Endothelial cell of umbilical vein (primary cell): ENCODE measurements at regions not wholly inside any gene's neighbourhood (a gene's known extent, or its start where the extent isn't known, plus 50 kb on each side); places are given as distances from the start of the nearest gene placed in this dataset.

Experiments used
- BruUV-seq: library from RNA; stranded (reverse); fragments of 400-500 nt; replicated peaks from 2 replicates; lab custom pipeline; 2021; lab: Mats Ljungman, UMichigan
- CTCF ChIA-PET: fragments of 300-600, 350-600 bp; sonication (Branson Sonifier 250); formaldehyde crosslinking; loops from one replicate; lab custom pipeline; 2021; ENCODE audit warnings: antibody characterized with exemption, inconsistent platforms; lab: Charles Lee
- POLR2A ChIA-PET: fragments of 300-600, 350-600 bp; sonication (Branson Sonifier 250); formaldehyde crosslinking; loops from one replicate; lab custom pipeline; 2021; ENCODE audit warnings: antibody characterized with exemption, inconsistent platforms; lab: Charles Lee
- DNase-seq: peaks from one replicate; pipeline ENCODE4 v3.0.0-alpha.2; 2011; ENCODE audit warnings: low read depth, low spot score
- FAIRE-seq: peaks from 2 replicates; lab custom pipeline; 2011; peaks lifted over from hg19 to GRCh38; lab: Jason Lieb, UNC
- H2AFZ ChIP-seq: 2 replicates; pipeline ENCODE4 v1.6.0; 2012; ENCODE audit warnings: low read depth, low read length, control low read depth, inconsistent platforms
- H3K27ac ChIP-seq: 2 replicates; pipeline ENCODE4 v1.5.1; 2011; ENCODE audit warnings: low read depth, mild to moderate bottlenecking, control low read depth, low read length, moderate library complexity; ENCODE audit not compliant: insufficient read depth
- H3K27me3 ChIP-seq, 2 experiments: 2 replicates each; pipeline versions ENCODE4 v1.6.0 to v1.6.1; 2011; ENCODE audit warnings: low read length in 2 of 2, mixed read lengths in 1 of 2; ENCODE audit not compliant: control insufficient read depth in 2 of 2, insufficient read depth in 2 of 2
- H3K36me3 ChIP-seq, 2 experiments: 2 replicates in 1 of 2; 3 replicates in 1 of 2; pipeline ENCODE4 v1.5.1; 2011; ENCODE audit warnings: low read length in 2 of 2, mild to moderate bottlenecking in 1 of 2, moderate library complexity in 1 of 2; ENCODE audit not compliant: control insufficient read depth in 2 of 2, insufficient read depth in 2 of 2; ENCODE audit errors: extremely low read depth in 1 of 2
- H3K4me1 ChIP-seq: 3 replicates; pipeline ENCODE4 v1.5.1; 2011; ENCODE audit warnings: mild to moderate bottlenecking, low read length; ENCODE audit not compliant: control insufficient read depth, insufficient read depth; ENCODE audit errors: extremely low read depth
- H3K4me2 ChIP-seq: 2 replicates; pipeline ENCODE4 v1.6.1; 2011; ENCODE audit warnings: low read length, control low read depth, mixed read lengths; ENCODE audit not compliant: insufficient read depth
- H3K4me3 ChIP-seq, 3 experiments: fragments of 200-600 bp in 1 of 3; sonication (generic), shearing (Covaris generic) in 1 of 3; replicated peaks in 1 of 3; 2 replicates each; pipeline ENCODE4 v1.5.1; 2011 to 2016; ENCODE audit warnings: control low read depth in 3 of 3, low read length in 3 of 3, mild to moderate bottlenecking in 2 of 3, inconsistent platforms in 1 of 3, low read depth in 1 of 3, moderate library complexity in 1 of 3; ENCODE audit not compliant: insufficient read depth in 1 of 3
- H3K79me2 ChIP-seq: 2 replicates; pipeline ENCODE4 v1.6.0; 2012; ENCODE audit warnings: low read length, inconsistent platforms; ENCODE audit not compliant: control insufficient read depth, insufficient read depth
- H3K9ac ChIP-seq: replicated peaks from 2 replicates; pipeline ENCODE3; 2011; ENCODE audit warnings: low read length, control low read depth; ENCODE audit not compliant: insufficient read depth; ENCODE audit errors: extremely low read depth
- H3K9me1 ChIP-seq: replicated peaks from 3 replicates; pipeline ENCODE4 v1.6.0; 2011; ENCODE audit warnings: mild to moderate bottlenecking, low read length; ENCODE audit not compliant: control insufficient read depth, insufficient read depth; ENCODE audit errors: extremely low read depth
- H3K9me3 ChIP-seq: replicated peaks from 2 replicates; pipeline ENCODE4 v1.5.1; 2012; ENCODE audit warnings: low read length, inconsistent platforms; ENCODE audit not compliant: control insufficient read depth, insufficient read depth
- H4K20me1 ChIP-seq: replicated peaks from 2 replicates; pipeline ENCODE3; 2011; ENCODE audit warnings: mild to moderate bottlenecking, low read length; ENCODE audit not compliant: control insufficient read depth, insufficient read depth; ENCODE audit errors: extremely low read depth
- EZH2 ChIP-seq: IDR thresholded peaks from 2 replicates; pipeline ENCODE4 v1.6.1; 2012; ENCODE audit warnings: borderline replicate concordance, low read depth, mild to moderate bottlenecking, moderate library complexity, low read length, inconsistent platforms; ENCODE audit not compliant: severe bottlenecking
- FOS ChIP-seq: IDR thresholded peaks from 2 replicates; pipeline ENCODE4 v1.6.1; 2011; ENCODE audit warnings: mild to moderate bottlenecking, low read length, moderate library complexity, borderline replicate concordance; ENCODE audit not compliant: insufficient read depth
- GATA2 ChIP-seq: IDR thresholded peaks from 2 replicates; pipeline ENCODE4 v1.7.0; 2011; ENCODE audit warnings: low read depth, mild to moderate bottlenecking, moderate library complexity, mixed read lengths, low read length; ENCODE audit not compliant: insufficient read length, insufficient read depth
- JUN ChIP-seq: IDR thresholded peaks from 2 replicates; pipeline ENCODE4 v1.6.1; 2011; ENCODE audit warnings: borderline replicate concordance, low read depth; ENCODE audit not compliant: insufficient read length, insufficient read depth
- MAX ChIP-seq: IDR thresholded peaks from 2 replicates; pipeline ENCODE4 v1.6.1; 2011; ENCODE audit not compliant: insufficient read depth, insufficient read length
- MYC ChIP-seq: IDR thresholded peaks from one replicate; pipeline ENCODE4 v1.6.1; 2011; ENCODE audit warnings: mild to moderate bottlenecking, low read depth, low read length
- POLR2A ChIP-seq: IDR thresholded peaks from 2 replicates; pipeline ENCODE4 v1.6.1; 2012; ENCODE audit warnings: low read depth, mild to moderate bottlenecking, control low read depth, low read length
- POLR2AphosphoS5 ChIP-seq: IDR thresholded peaks from 2 replicates; pipeline ENCODE4 v1.6.1; 2012; ENCODE audit warnings: low read depth, mild to moderate bottlenecking, control low read depth, low read length, moderate library complexity; ENCODE audit not compliant: insufficient read depth
- dilution Hi-C: fragments of 300-500 bp; cut with MboI; formaldehyde crosslinking; loops from one replicate; pipeline ENCODE4 v1.15.0; 2019; ENCODE audit warnings: low sequenced_read_pairs; ENCODE audit not compliant: extremely low pct_ligation_motif_present
- intact Hi-C: fragments of 100-400 bp; cut with micrococcal nuclease; formaldehyde crosslinking; loops from one replicate; pipeline ENCODE4 v1.10.0; 2022
- TF ChIP-seq, protein P1 (sequence below), 2 donors: IDR thresholded peaks; 1 replicate in 1 of 2; 2 replicates in 1 of 2; pipeline ENCODE4 v1.5.1; 2011; ENCODE audit warnings: low read length in 2 of 2, mild to moderate bottlenecking in 2 of 2, moderate library complexity in 2 of 2, control low read depth in 1 of 2, inconsistent platforms in 1 of 2, low read depth in 1 of 2; ENCODE audit not compliant: insufficient read depth in 1 of 2; ENCODE audit errors: extremely low read depth in 1 of 2

GRCh38 chr2:58644451-58644850, 403.3 kb upstream of the FANCL start:
- H3K9me3 ChIP-seq, result no peaks in the 10 kb centered on the region
- peaks cover under 1% of the 10 kb centered on the region for H3K4me1 ChIP-seq
- H4K20me1 ChIP-seq, result no peaks in the 10 kb centered on the region
- BruUV-seq, result no TSS peak
- H3K9me1 ChIP-seq, result no peaks in the 10 kb centered on the region
- dilution Hi-C loops (no loop called here), intact Hi-C loops (no loop called here)
- CTCF ChIA-PET, result no interaction called here
- H3K79me2 ChIP-seq, result no peaks in the 10 kb centered on the region
- no peak overlapping the region for H3K9ac ChIP-seq
- no peaks in the 10 kb centered on the region for H3K27me3 ChIP-seq
- no peak overlapping the region for H2AFZ ChIP-seq
- H3K4me2 ChIP-seq, result no peak overlapping the region
- no peak overlapping the region for H3K27ac ChIP-seq
- H3K36me3 ChIP-seq, result no peaks in the 10 kb centered on the region
- no peak for DNase-seq
- POLR2A ChIA-PET, result no interaction called here
- H3K4me3 ChIP-seq, result no peak overlapping the region
- no peak for FAIRE-seq
- TF ChIP-seq JUN, result no peak
- TF ChIP-seq FOS, result no peak
- TF ChIP-seq, protein P1, sequence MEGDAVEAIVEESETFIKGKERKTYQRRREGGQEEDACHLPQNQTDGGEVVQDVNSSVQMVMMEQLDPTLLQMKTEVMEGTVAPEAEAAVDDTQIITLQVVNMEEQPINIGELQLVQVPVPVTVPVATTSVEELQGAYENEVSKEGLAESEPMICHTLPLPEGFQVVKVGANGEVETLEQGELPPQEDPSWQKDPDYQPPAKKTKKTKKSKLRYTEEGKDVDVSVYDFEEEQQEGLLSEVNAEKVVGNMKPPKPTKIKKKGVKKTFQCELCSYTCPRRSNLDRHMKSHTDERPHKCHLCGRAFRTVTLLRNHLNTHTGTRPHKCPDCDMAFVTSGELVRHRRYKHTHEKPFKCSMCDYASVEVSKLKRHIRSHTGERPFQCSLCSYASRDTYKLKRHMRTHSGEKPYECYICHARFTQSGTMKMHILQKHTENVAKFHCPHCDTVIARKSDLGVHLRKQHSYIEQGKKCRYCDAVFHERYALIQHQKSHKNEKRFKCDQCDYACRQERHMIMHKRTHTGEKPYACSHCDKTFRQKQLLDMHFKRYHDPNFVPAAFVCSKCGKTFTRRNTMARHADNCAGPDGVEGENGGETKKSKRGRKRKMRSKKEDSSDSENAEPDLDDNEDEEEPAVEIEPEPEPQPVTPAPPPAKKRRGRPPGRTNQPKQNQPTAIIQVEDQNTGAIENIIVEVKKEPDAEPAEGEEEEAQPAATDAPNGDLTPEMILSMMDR (IDR thresholded peaks at IDR 0.05; ENCODE audit: extremely low read depth in 1 of 2, insufficient read depth in 1 of 2, low read depth in 1 of 2, low read length in 2 of 2), result no peak
- no peak for TF ChIP-seq EZH2
- TF ChIP-seq POLR2AphosphoS5, result no peak
- TF ChIP-seq POLR2A, result no peak
- TF ChIP-seq GATA2, result no peak

DNA sequence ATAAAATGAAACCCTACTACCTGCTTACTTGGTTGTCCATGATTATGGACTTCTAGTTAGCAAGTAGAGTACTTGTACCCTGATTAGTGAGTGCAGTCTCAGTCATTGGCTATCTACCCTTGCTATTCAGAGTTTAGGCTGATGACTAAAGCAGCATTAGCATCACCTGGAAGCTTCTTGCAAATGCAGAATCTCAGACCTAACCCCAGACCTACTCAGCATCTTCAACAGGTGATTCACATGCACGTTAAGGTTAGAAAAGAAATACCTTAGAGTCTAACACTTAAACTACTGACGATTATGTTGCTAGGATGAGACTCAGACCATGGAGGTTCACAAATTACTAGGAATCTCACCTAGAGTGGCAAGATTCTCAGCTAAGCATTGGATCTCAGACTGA, 399.9 kb upstream of the FANCL start:
- Histone ChIP-seq H3K9ac (no peak overlapping the region), H3K27ac (no peak overlapping the region), H3K4me3 (no peak overlapping the region), H2AFZ (no peak overlapping the region), H3K4me1 (peaks cover 17% of the 10 kb centered on the region), H3K9me1 (no peaks in the 10 kb centered on the region), H3K79me2 (no peaks in the 10 kb centered on the region), H4K20me1 (no peaks in the 10 kb centered on the region), H3K4me2 (no peak overlapping the region), H3K27me3 (no peaks in the 10 kb centered on the region), H3K36me3 (no peaks in the 10 kb centered on the region), H3K9me3 (no peaks in the 10 kb centered on the region)
- FAIRE-seq (no peak), DNase-seq (no peak)
- TF ChIP-seq MYC, result no peak
- TF ChIP-seq JUN, result no peak
- no peak for TF ChIP-seq POLR2AphosphoS5
- TF ChIP-seq POLR2A, result no peak
- TF ChIP-seq GATA2, result no peak
- TF ChIP-seq EZH2, result no peak
- TF ChIP-seq FOS, result no peak
- TF ChIP-seq, protein P1 (IDR thresholded peaks at IDR 0.05; ENCODE audit: extremely low read depth in 1 of 2, insufficient read depth in 1 of 2, low read depth in 1 of 2, low read length in 2 of 2), result no peak
- TF ChIP-seq MAX, result no peak
- dilution Hi-C loops, result no loop called here
- no TSS peak for BruUV-seq
- ChIA-PET POLR2A (no interaction called here), CTCF (no interaction called here)
- intact Hi-C loops, result no loop called here
